Liver (tissue), 7 donors: ENCODE measurements at regions not wholly inside any gene's neighbourhood (a gene's known extent, or its start where the extent isn't known, plus 50 kb on each side); places are given as distances from the start of the nearest gene placed in this dataset.
A peak's percentile ranks its signal among the peaks of the same experiment; 100 is the strongest.

Experiments
- DNase-seq: peaks from one replicate; pipeline ENCODE4 v3.0.0-alpha.2; 2017; ENCODE audit warnings: low spot score
- H3K27ac ChIP-seq, 2 donors: one replicate each; pipeline ENCODE4 v1.7.0; 2013; ENCODE audit warnings: inconsistent platforms in 2 of 2, low read length in 2 of 2, control low read depth in 1 of 2, low read depth in 1 of 2, mild to moderate bottlenecking in 1 of 2
- H3K27me3 ChIP-seq, 4 donors: one replicate each; pipeline versions ENCODE4 v1.6.1 to v1.7.0; 2013; ENCODE audit warnings: low read length in 3 of 4, inconsistent platforms in 1 of 4, mild to moderate bottlenecking in 1 of 4, moderate library complexity in 1 of 4; ENCODE audit not compliant: control insufficient read depth in 4 of 4, insufficient read depth in 4 of 4
- H3K36me3 ChIP-seq, 4 donors: one replicate each; pipeline versions ENCODE4 v1.6.1 to v1.7.0; 2013; ENCODE audit warnings: low read length in 3 of 4, mild to moderate bottlenecking in 3 of 4, low read depth in 1 of 4, moderate library complexity in 1 of 4; ENCODE audit not compliant: control insufficient read depth in 4 of 4, insufficient read depth in 3 of 4
- H3K4me1 ChIP-seq, 4 donors: one replicate each; pipeline versions ENCODE4 v1.6.1 to v1.7.0; 2013; ENCODE audit warnings: low read length in 3 of 4, mild to moderate bottlenecking in 3 of 4, moderate library complexity in 1 of 4; ENCODE audit not compliant: control insufficient read depth in 4 of 4, insufficient read depth in 4 of 4
- H3K4me3 ChIP-seq, 3 donors: one replicate each; pipeline versions ENCODE4 v1.6.1 to v1.7.0; 2013; ENCODE audit warnings: low read length in 3 of 3, control low read depth in 1 of 3, low read depth in 1 of 3, mild to moderate bottlenecking in 1 of 3
- H3K9ac ChIP-seq, 2 donors: one replicate each; pipeline ENCODE4 v1.7.0; 2013; ENCODE audit warnings: low read length in 2 of 2, mild to moderate bottlenecking in 2 of 2, moderate library complexity in 2 of 2, control low read depth in 1 of 2, low read depth in 1 of 2
- H3K9me3 ChIP-seq, 4 donors: one replicate each; pipeline versions ENCODE4 v1.6.1 to v1.7.0; 2013; ENCODE audit warnings: low read length in 3 of 4; ENCODE audit not compliant: control insufficient read depth in 4 of 4
- EGR1 ChIP-seq, 2 donors: IDR thresholded peaks; 2 replicates each; pipeline ENCODE4 v1.6.1; 2016 to 2018; ENCODE audit warnings: antibody characterized with exemption in 2 of 2, low read depth in 2 of 2
- FOXA1 ChIP-seq: IDR thresholded peaks from 2 replicates; pipeline ENCODE4 v1.6.1; 2016; ENCODE audit warnings: antibody characterized with exemption
- FOXA2 ChIP-seq: IDR thresholded peaks from 2 replicates; pipeline ENCODE4 v1.6.1; 2016; ENCODE audit warnings: antibody characterized with exemption
- GABPA ChIP-seq, 2 donors: IDR thresholded peaks in 1 of 2; conservative IDR thresholded peaks in 1 of 2; 2 replicates each; pipeline ENCODE4 v1.6.1; 2016; ENCODE audit warnings: antibody characterized with exemption in 2 of 2, mild to moderate bottlenecking in 1 of 2, moderate library complexity in 1 of 2
- NR2F2 ChIP-seq: IDR thresholded peaks from 2 replicates; pipeline ENCODE4 v1.6.1; 2016; ENCODE audit warnings: antibody characterized with exemption
- RAD21 ChIP-seq, 2 donors: IDR thresholded peaks; 2 replicates each; pipeline ENCODE4 v1.6.1; 2016; ENCODE audit warnings: antibody characterized with exemption in 2 of 2, mild to moderate bottlenecking in 2 of 2
- SP1 ChIP-seq: IDR thresholded peaks from 2 replicates; pipeline ENCODE4 v1.6.1; 2018; ENCODE audit warnings: antibody characterized with exemption, mild to moderate bottlenecking
- TAF1 ChIP-seq: conservative IDR thresholded peaks from 2 replicates; pipeline ENCODE4 v1.6.1; 2016; ENCODE audit warnings: antibody characterized with exemption, mild to moderate bottlenecking
- WGBS: extraction: QIAGEN DNeasy Blood & Tissue Kit; methylation state at CpG from one replicate; pipeline ENCODE4 v1.1.7; 2013; 5-methylcytosine and 5-hydroxymethylcytosine counted together
- TF ChIP-seq, protein P1 (sequence below): IDR thresholded peaks from 2 replicates; pipeline ENCODE4 v1.6.1; 2016; ENCODE audit warnings: antibody characterized with exemption
- TF ChIP-seq, protein P2 (sequence below): IDR thresholded peaks from 2 replicates; pipeline ENCODE4 v1.6.1; 2016; ENCODE audit warnings: antibody characterized with exemption, mild to moderate bottlenecking
- donor health status: healthy.
- donor health status: healthy.
- donor health status: healthy.
- donor health status: healthy.

DNA sequence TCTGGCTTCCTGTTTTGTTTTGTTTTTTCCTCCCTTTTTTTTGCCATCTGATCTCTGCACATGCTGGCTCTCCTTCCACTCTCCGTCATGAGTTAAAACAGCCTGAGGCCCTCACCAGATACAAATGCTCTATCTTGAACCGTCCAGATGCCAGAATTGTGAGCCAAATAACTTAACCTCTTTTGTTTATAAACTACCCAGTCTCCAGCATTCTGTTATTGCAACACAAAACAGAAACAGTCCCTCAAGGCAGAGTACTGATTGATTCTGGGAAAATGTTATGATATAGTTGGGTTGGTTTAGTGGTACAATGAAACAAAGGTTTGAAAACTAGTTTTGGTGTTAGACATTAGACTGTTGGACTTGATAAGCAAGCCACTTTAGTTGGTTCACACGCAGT, 1390.0 kb upstream of the RAG2 start:
- TF ChIP-seq, protein P1, sequence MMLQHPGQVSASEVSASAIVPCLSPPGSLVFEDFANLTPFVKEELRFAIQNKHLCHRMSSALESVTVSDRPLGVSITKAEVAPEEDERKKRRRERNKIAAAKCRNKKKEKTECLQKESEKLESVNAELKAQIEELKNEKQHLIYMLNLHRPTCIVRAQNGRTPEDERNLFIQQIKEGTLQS = no peak
- TF ChIP-seq NR2F2 = peak; percentile 66
- Histone ChIP-seq H3K27ac (no peak overlapping the region), H3K36me3 (no peaks in the 10 kb centered on the region), H3K9me3 (no peaks in the 10 kb centered on the region), H3K4me3 (no peak overlapping the region), H3K9ac (no peak overlapping the region), H3K4me1 (no peaks in the 10 kb centered on the region), H3K27me3 (no peaks in the 10 kb centered on the region)
- 43% methylated on average over 3 of the region's 3 CpGs for WGBS
- DNase-seq = no peak

DNA sequence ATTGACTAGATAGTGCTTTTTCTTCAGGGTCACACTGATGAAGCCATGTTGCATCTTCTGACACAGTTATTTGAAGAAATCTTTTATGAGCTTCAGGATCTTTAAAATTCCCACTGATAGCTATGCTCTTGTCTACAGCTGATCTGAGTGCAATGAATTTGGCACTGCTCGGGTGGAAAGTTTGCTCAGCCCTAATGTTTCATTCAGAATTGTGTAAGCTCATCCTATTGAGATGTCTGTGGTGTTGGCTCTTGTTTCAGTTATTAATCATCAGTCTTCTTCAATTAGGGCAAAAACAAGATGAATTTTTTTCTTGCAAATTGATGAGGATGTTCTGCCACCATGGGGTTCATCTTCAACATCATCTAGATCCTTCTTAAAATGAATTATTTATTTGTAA, 1387.0 kb upstream of the RAG2 start:
- H3K9me3 ChIP-seq = no peaks in the 10 kb centered on the region
- TF ChIP-seq, protein P2, sequence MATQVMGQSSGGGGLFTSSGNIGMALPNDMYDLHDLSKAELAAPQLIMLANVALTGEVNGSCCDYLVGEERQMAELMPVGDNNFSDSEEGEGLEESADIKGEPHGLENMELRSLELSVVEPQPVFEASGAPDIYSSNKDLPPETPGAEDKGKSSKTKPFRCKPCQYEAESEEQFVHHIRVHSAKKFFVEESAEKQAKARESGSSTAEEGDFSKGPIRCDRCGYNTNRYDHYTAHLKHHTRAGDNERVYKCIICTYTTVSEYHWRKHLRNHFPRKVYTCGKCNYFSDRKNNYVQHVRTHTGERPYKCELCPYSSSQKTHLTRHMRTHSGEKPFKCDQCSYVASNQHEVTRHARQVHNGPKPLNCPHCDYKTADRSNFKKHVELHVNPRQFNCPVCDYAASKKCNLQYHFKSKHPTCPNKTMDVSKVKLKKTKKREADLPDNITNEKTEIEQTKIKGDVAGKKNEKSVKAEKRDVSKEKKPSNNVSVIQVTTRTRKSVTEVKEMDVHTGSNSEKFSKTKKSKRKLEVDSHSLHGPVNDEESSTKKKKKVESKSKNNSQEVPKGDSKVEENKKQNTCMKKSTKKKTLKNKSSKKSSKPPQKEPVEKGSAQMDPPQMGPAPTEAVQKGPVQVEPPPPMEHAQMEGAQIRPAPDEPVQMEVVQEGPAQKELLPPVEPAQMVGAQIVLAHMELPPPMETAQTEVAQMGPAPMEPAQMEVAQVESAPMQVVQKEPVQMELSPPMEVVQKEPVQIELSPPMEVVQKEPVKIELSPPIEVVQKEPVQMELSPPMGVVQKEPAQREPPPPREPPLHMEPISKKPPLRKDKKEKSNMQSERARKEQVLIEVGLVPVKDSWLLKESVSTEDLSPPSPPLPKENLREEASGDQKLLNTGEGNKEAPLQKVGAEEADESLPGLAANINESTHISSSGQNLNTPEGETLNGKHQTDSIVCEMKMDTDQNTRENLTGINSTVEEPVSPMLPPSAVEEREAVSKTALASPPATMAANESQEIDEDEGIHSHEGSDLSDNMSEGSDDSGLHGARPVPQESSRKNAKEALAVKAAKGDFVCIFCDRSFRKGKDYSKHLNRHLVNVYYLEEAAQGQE = no peak
- TF ChIP-seq SP1 = no peak
- TF ChIP-seq FOXA1 = no peak
- TF ChIP-seq EGR1 (IDR thresholded peaks at IDR 0.05; ENCODE audit: low read depth in 2 of 2) = no peak
- TF ChIP-seq RAD21 (IDR thresholded peaks at IDR 0.05) = no peak
- no peak for TF ChIP-seq NR2F2
- TF ChIP-seq FOXA2 = no peak
- no peak for TF ChIP-seq TAF1
- TF ChIP-seq GABPA (IDR thresholded peaks at IDR 0.05 in 1 of 2, conservative IDR thresholded peaks at IDR 0.05 in 1 of 2) = no peak
- H3K4me1 ChIP-seq = no peaks in the 10 kb centered on the region
- peaks cover 0 to 4% (median 0%) of the 10 kb centered on the region in 4 donors for H3K27me3 ChIP-seq
- H3K9ac ChIP-seq = no peak overlapping the region
- H3K27ac ChIP-seq = no peak overlapping the region
- no peaks in the 10 kb centered on the region for H3K36me3 ChIP-seq
- no peak for DNase-seq
- WGBS = 52% methylated on average over 1 of the region's 1 CpG
- H3K4me3 ChIP-seq = no peak overlapping the region

DNA sequence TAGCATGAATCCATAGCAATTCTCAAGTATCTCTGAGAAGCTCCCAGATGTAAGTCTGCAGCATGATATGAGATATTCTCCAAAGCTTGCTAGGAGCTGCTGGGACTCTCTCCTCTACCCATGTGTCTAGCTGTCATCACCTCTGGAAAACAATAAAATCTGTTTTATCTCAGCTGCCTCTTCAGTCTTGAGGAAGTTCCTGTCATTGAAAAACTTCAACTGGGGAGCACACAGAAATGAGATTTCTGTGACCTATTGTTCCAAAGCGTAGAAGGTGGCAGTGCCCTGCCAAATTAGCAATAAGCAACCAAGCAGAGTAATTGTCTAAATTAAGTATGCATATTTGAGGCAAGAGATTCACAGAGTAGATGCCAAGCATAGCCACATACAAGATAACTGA, 1380.6 kb upstream of the RAG2 start:
- TF ChIP-seq NR2F2 (peak; percentile 84), GABPA (IDR thresholded peaks at IDR 0.05 in 1 of 2, conservative IDR thresholded peaks at IDR 0.05 in 1 of 2) (no peak)
- 49% methylated on average over 1 of the region's 1 CpG for WGBS
- Histone ChIP-seq H3K36me3 (no peaks in the 10 kb centered on the region), H3K9ac (no peak overlapping the region), H3K4me1 (no peaks in the 10 kb centered on the region), H3K9me3 (no peaks in the 10 kb centered on the region), H3K27ac (no peak overlapping the region), H3K27me3 (peaks cover 0 to 4% (median 0%) of the 10 kb centered on the region in 4 donors), H3K4me3 (no peak overlapping the region)
- DNase-seq = no peak

DNA sequence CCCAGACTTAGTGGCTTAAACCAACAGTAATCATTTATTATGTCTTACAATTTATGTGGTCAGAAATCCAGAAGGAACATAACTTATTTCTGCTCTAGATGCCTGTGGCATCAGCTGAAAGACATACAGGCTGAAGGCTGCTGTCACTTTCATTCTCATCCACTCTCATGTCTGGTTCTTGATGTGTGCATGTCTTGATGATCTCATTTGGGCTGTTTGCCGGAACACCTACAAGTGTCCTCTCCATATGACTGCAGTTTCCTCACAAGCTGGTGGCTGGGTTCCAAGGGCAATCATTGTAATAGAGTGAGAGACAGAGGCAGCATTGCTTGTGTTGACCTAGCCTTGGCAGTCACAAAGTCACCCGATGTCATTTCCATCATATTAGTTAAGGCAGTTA, 1375.9 kb upstream of the RAG2 start:
- no peak overlapping the region for H3K9ac ChIP-seq
- no peak overlapping the region for H3K4me3 ChIP-seq
- H3K4me1 ChIP-seq = no peaks in the 10 kb centered on the region
- TF ChIP-seq EGR1 (IDR thresholded peaks at IDR 0.05; ENCODE audit: low read depth in 2 of 2) (no peak), FOXA1 (no peak), FOXA2 (no peak)
- DNase-seq = no peak
- no peaks in the 10 kb centered on the region for H3K9me3 ChIP-seq
- 73% methylated on average over 2 of the region's 2 CpGs for WGBS
- no peak overlapping the region for H3K27ac ChIP-seq
- H3K27me3 ChIP-seq = no peaks in the 10 kb centered on the region
- H3K36me3 ChIP-seq = no peaks in the 10 kb centered on the region
